ENCODE measurements at regions not wholly inside any gene's neighbourhood (a gene's known extent, or its start where the extent isn't known, plus 50 kb on each side); places are given as distances from the start of the nearest gene placed in this dataset.

GRCh38 chr4:71235311-71236201, 103.3 kb upstream of the SLC4A4 start:
- no peak overlapping the region for H3K4ac ChIP-seq (replicated peaks; ENCODE audit: insufficient read length, low read depth, low read length)
- H3K9me3 ChIP-seq (ENCODE audit: insufficient read depth in 2 of 2, low read depth in 1 of 2, low read length in 1 of 2) = no peaks in the 10 kb centered on the region
- H3K14ac ChIP-seq (ENCODE audit: insufficient read length) = no peak overlapping the region
- no peak overlapping the region for H2AK5ac ChIP-seq (ENCODE audit: low read depth, low read length)
- H2BK5ac ChIP-seq (ENCODE audit: low read depth, low read length) = no peak overlapping the region
- no peak for DNase-seq (ENCODE audit: low read depth in 1 of 2, low spot score in 2 of 2)
- H3K23me2 ChIP-seq (ENCODE audit: low read depth, low read length) = no peaks in the 10 kb centered on the region
- no peak overlapping the region for H4K91ac ChIP-seq (replicated peaks; ENCODE audit: insufficient read length, low read length)
- H4K8ac ChIP-seq (ENCODE audit: extremely low read depth, insufficient read depth, low read length) = no peak overlapping the region
- no peaks in the 10 kb centered on the region for H3K79me1 ChIP-seq (ENCODE audit: low read depth, low read length)
- no peak overlapping the region for H2BK15ac ChIP-seq (ENCODE audit: low read length)
- H3K27me3 ChIP-seq (replicated peaks in 1 of 4; ENCODE audit: control insufficient read depth in 3 of 4, extremely low read depth in 1 of 4, insufficient read depth in 3 of 4, low read length in 3 of 4) = no peaks in the 10 kb centered on the region
- H3K18ac ChIP-seq (ENCODE audit: extremely low read depth, low read length) = no peak overlapping the region
- no peaks in the 10 kb centered on the region for H4K20me1 ChIP-seq (replicated peaks in 1 of 2; ENCODE audit: control insufficient read depth in 1 of 2, insufficient read depth in 2 of 2, low read length in 2 of 2)
- H3K23ac ChIP-seq (ENCODE audit: insufficient read length) = no peak overlapping the region
- no peak for FAIRE-seq
- no peaks in the 10 kb centered on the region for H3K36me3 ChIP-seq (ENCODE audit: control insufficient read depth in 2 of 4, insufficient read depth in 4 of 4, low read length in 3 of 4)
- H4K5ac ChIP-seq (ENCODE audit: insufficient read length, low read depth, low read length) = no peak overlapping the region
- ChIA-PET CTCF (ENCODE audit: partially characterized antibody) (interaction anchor here (0.7 to 2.6 kb wide), 12 partner anchors 10 to 1068 kb away, joined by 3 to 8 read pairs (median 4); no protein-coding TSS in a partner anchor), POLR2A (ENCODE audit: partially characterized antibody) (no interaction called here)
- no peak overlapping the region for H3K56ac ChIP-seq (replicated peaks; ENCODE audit: insufficient read length, low read depth, low read length)
- TF ChIP-seq HDAC2 (IDR thresholded peaks at IDR 0.05; ENCODE audit: borderline replicate concordance in 1 of 2, low read depth in 2 of 2, low read length in 2 of 2) (no peak), KDM4A (IDR thresholded peaks at IDR 0.05; ENCODE audit: low read depth, low read length, severe bottlenecking) (no peak), BACH1 (IDR thresholded peaks at IDR 0.05; ENCODE audit: low read length) (no peak), SP1 (IDR thresholded peaks at IDR 0.05; ENCODE audit: low read depth, low read length) (no peak)
- H3K4me3 ChIP-seq (ENCODE audit: extremely low read depth in 1 of 4, insufficient read depth in 2 of 4, low read depth in 3 of 4, low read length in 4 of 4) = no peak overlapping the region
- H3K27ac ChIP-seq (ENCODE audit: low read depth, low read length) = no peak overlapping the region
- H3K4me1 ChIP-seq (replicated peaks in 1 of 4; ENCODE audit: control insufficient read depth in 3 of 4, insufficient read depth in 4 of 4, low read length in 3 of 4) = peaks cover 0 to 6% (median 5%) of the 10 kb centered on the region in 4 experiments; a peak in 4 of 7 replicates
- H3K79me2 ChIP-seq (ENCODE audit: control insufficient read depth in 1 of 2, insufficient read depth in 2 of 2, low read length in 2 of 2) = no peaks in the 10 kb centered on the region
- H2BK12ac ChIP-seq (ENCODE audit: low read depth, low read length) = no peak overlapping the region
- no peak overlapping the region for H3K9ac ChIP-seq (replicated peaks in 1 of 4; ENCODE audit: extremely low read depth in 1 of 4, low read depth in 3 of 4, low read length in 3 of 4)
- H2BK20ac ChIP-seq (ENCODE audit: low read length) = no peak overlapping the region
- H2AFZ ChIP-seq (ENCODE audit: low read length) = 0 out of 2 replicates have a peak overlapping the region, but pooled peaks have one; percentile 27
- 82 to 100% methylated on average over 1 to 12 of the region's 12 CpGs for WGBS, 2 experiments (ENCODE audit: extremely low coverage in 1 of 2, insufficient coverage in 1 of 2, insufficient read length in 1 of 2, insufficient replicate concordance in 2 of 2, low coverage in 1 of 2, low lambda C conversion rate in 2 of 2, missing lambda C conversion rate in 1 of 2)
- no peak overlapping the region for H2BK120ac ChIP-seq (replicated peaks; ENCODE audit: low read depth, low read length)
- H3K4me2 ChIP-seq (ENCODE audit: insufficient read depth in 1 of 2, low read depth in 2 of 2, low read length in 2 of 2) = no peak overlapping the region
